CD1c-positive myeloid dendritic cell (primary cell): ENCODE measurements at regions not wholly inside any gene's neighbourhood (a gene's known extent, or its start where the extent isn't known, plus 50 kb on each side); places are given as distances from the start of the nearest gene placed in this dataset.

Experiments used
- DNase-seq: peaks from one replicate; pipeline ENCODE4 v3.0.0-alpha.2; 2016; ENCODE audit errors: extremely low spot score

GRCh38 chr11:15770798-15771414 is 585.4 kb downstream of the SOX6 start:
- peak; percentile 55 for DNase-seq

GRCh38 chr11:15772547-15772946 is 583.8 kb downstream of the SOX6 start:
- DNase-seq, result no peak

GRCh38 chr11:15772981-15773380 is 583.4 kb downstream of the SOX6 start:
- no peak for DNase-seq

- DNase-seq, result no peak
These were observed 582.6 kb downstream of the SOX6 start for GRCh38 chr11:15773476-15774387.

GRCh38 chr11:15774388-15774939 is 581.9 kb downstream of the SOX6 start:
- no peak for DNase-seq

GRCh38 chr11:15775015-15775541 is 581.3 kb downstream of the SOX6 start:
- no peak for DNase-seq

GRCh38 chr11:15775797-15776196 is 580.5 kb downstream of the SOX6 start:
- DNase-seq, result no peak

GRCh38 chr11:15776366-15776765 is 580.0 kb downstream of the SOX6 start:
- no peak for DNase-seq

- no peak for DNase-seq
These were observed 576.8 kb downstream of the SOX6 start for GRCh38 chr11:15779518-15779917.

GRCh38 chr11:15780382-15780781 is 576.0 kb downstream of the SOX6 start:
- DNase-seq, result no peak

GRCh38 chr11:15780837-15781236 is 575.5 kb downstream of the SOX6 start:
- DNase-seq, result no peak

- DNase-seq, result no peak
These were observed 572.7 kb downstream of the SOX6 start for GRCh38 chr11:15783619-15784018.

GRCh38 chr11:15793043-15793996 is 563.0 kb downstream of the SOX6 start:
- peak; percentile 83 for DNase-seq

GRCh38 chr11:15794361-15795150 is 561.8 kb downstream of the SOX6 start:
- DNase-seq, result peak; percentile 13

- no peak for DNase-seq
These were observed 561.0 kb downstream of the SOX6 start for GRCh38 chr11:15795378-15795777.

- peak; percentile 94 for DNase-seq
These were observed 556.1 kb downstream of the SOX6 start for GRCh38 chr11:15800111-15800800.

GRCh38 chr11:15801126-15801525 is 555.2 kb downstream of the SOX6 start:
- DNase-seq, result no peak

GRCh38 chr11:15801616-15802015 is 554.7 kb downstream of the SOX6 start:
- no peak for DNase-seq

GRCh38 chr11:15805726-15806125 is 550.6 kb downstream of the SOX6 start:
- DNase-seq, result no peak

- no peak for DNase-seq
These were observed 550.1 kb downstream of the SOX6 start for GRCh38 chr11:15806217-15806616.
